ENCODE measurements at regions not wholly inside any gene's neighbourhood (a gene's known extent, or its start where the extent isn't known, plus 50 kb on each side); places are given as distances from the start of the nearest gene placed in this dataset.
"Not testable (repeated sequence)": the region's sequence is repeated elsewhere in the genome, so short reads cannot be mapped to it uniquely, and the experiment has no call there.

DNA sequence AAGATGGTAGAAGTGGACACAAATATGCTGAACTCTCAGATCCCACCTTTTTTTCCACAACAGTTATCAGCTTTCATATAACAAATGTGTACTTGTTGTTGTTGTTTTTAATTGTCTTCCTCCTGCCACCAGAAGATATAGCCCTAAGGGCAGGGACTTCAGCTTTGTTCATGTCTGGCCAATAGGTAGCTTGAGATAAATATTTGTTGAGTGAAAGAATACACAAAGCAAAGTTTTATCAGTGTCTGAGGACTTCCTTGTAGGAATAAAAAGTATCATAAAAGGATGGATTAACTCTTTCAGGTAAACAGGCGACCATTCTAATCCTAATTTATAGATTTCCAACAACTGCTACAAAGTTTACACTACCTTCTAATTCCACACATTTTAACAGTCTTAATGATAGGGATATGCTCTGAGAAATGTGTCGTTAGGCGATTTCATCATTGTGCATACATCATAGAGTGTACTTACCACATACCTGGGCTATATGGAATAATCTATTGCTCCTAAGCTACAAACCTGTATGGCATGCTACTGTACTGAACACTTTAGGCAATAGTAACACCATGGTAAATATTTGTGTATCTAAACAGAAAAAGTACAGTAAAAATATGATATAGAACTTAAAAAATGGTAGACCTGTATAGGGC is 186.1 kb downstream of the ATOH1 start:
- no peak for DNase-seq

DNA sequence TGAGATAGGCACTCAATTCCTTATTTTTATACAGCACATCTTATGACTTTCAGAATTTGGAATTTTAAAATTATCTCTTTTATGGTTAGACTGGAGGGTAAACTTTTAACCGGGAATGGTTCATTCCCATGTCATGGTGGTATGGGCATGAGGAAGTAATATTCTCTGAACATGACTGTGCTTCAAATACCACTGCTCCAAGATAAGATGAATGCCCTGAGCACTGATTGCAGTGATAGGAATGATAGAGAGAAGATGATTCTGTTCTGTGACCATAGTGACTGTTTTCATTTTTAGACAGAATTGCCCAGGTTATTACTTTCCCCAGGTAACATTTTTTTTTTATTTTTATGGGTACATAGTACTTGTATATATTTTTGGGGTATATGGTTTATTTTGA is 187.4 kb downstream of the ATOH1 start:
- DNase-seq, result no peak

DNA sequence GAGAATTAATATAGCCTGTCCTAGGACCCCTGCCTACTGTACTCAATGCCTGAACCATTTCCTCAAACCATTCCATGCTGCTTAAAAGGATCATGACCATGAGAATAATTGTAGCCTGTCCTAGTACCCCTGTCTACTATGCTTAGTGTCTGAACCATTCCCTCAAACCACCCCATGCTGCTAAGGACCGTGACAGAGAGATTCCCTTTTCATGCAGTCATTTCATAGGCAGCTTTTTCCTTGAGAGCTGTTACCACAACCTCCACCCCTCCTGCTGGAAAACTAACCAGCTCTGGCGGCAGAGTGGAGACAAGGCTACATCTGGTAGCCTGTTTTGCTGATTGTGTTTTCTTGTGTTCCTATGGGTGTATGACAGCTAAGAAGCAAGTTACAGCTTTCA is 174.9 kb upstream of the SMARCAD1 start:
- no peak for DNase-seq

DNA sequence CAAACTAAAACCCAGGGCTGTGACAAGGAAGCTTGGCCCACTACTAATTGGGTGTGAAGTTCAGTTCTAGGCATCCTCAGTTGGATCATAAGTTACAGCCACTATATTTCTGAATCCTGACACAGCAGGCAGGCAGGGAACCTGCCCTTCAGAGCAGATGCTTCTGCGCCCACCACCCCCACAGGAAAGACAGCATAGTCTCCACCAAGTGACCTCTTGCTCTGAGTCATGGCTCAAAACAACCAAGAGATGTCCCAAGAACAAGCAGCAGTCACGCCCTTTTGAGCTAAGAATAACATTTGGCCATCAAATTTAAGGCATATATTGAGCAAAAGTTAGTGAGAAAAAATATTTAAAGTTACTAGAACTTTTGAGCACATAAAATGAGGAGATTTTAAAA is 170.7 kb upstream of the SMARCAD1 start:
- no peak for DNase-seq

DNA sequence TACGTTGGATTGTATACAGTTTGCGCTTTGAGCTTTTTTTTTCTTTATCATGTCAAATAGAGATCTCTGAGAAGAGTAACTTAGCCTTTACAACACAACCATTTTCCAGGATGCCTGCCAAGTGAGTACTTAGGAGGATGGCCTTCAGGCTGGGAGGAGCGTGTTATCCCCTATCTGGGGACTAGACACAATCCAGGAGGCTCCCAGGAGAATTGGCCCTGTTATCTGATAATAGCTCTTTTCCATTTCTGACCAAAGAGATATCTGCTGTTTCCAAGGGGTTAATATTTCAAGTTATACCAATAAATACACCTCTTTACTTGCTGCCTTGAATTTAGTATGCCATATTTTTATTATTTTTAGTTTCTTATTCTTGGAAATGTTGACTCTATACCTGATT is 169.5 kb upstream of the SMARCAD1 start:
- no peak for DNase-seq

DNA sequence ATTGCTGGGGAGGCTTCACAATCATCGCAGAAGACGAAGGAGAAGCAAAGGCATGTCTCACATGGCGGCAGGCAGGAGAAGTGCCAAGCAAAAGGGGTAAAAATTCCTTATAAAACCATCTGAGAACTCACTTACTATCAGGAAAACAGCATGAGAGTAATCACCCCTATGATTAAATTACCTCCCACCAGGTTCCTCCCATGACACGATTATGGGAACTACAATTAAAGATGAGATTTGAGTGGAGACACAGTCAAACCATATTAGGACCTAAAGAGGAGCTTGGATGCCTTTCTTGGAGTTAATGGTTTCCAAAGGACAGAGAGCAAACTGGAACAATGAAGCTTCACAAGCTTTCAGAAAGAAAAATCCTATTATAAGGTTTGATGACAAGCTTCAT is 168.4 kb upstream of the SMARCAD1 start:
- no peak for DNase-seq

DNA sequence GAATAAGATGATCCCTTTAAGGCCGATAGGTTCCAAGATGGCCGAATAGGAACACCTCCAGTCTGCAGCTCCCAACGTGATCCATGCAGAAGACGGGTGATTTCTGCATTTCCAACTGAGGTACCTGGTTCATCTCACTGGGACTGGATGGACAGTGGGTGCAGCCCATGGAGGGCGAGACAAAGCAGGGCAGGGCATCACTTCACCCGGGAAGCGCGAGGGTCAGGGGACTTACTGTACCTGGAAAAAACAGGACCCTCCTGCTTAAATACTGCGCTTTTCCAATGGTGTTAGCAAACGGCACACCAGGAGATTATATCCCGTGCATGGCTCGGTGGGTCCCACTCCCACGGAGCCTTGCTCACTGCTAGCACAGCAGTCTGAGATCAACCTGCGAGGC is 163.2 kb upstream of the SMARCAD1 start:
- DNase-seq, result not testable (repeated sequence)

DNA sequence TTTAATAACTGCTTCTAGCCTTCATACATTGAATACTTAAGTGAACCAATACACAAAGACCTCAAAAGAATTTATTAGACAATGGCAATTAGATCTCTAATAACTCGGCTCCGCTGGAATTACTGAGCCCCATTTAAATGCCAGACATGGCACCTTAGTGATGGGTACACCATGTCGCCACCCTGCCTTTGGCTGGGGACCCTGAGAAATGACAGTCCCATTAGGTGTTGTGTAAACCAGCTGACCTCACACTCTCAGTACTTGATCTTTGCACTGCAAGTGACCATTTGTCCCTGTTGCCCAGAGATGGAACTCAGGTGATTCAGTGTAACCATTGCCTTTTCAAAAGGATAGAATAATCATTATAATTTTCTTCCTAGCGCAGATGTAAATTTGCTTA is 144.6 kb upstream of the SMARCAD1 start:
- DNase-seq, result no peak

DNA sequence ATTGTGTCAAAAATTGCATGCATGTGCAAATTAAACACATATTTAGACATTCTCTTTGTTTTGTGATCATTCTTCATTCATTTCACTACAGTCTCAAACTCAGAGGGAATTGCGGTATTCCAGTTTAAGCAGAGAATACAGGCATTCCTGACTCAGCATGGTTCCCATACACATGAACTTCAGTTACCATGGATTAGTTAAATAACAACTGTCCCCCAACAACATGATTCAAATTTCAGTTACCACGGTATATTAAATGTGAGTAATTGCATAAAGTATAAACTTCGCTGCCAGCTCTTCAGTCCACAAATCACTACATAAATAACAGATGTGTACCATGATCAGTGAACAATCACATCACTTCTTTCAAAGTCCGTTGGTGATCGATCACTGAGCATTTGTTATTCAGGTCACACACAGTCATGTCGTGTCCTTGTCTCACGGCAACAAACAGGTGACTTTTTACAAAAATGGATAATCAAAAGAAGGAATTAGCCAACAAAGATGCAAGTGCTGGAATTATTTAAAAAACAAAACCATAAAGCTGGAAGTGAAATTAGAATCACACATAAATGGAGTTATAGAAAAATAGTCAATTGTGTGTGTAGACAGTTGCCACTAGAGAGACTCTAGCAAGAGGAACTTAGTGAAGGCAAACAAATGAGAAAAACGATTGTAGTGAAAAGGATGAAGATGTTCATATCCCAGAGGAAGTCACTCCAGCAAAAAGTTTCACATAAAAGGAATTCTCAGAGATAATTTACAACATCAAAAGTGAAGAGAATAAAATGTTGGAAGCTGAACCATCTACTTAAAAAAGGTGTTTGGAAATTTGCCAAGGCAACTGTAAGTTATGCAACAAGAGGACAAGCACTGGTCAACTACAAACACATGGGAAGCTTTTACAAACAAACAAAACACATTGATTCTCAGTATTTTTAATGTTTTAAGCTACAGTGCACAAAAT is 138.6 kb upstream of the SMARCAD1 start:
- no peak for DNase-seq

DNA sequence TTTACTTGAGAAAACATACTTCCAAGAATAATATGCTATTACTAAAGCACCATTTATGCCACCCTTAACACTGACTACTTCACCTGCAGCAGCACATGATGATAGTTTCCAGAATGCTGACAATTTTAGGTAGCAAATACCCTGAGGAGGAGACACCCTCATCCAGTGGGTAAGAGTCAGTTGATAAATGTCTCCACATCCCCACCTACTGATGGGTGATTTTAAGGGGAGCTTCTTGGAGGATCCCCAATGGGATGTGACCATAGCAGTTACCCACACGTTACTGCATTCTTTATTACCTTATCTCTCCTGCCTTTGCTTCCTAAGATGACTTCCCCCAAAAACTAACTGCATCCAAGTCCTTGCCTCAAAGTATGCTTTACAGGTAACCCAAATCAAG is 131.2 kb upstream of the SMARCAD1 start:
- DNase-seq, result peak; percentile 17

DNA sequence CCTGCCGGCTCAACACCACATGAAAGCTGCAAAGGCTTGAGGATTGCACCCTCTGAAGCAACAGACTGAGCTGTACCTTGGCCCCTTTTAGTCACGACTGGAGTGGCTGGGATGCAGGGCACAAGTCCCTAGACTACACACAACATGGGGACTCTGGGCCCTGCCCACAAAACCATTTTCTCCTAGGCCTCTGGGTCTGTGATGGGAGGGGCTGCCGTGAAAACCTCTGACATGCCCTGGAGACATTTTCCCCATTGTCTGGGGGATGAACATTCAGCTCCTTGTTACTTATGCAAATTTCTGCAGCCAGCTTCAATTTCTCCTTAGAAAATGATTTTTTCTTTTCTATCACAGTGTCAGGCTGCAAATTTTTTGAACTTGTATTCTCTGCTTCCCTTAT is 123.5 kb upstream of the SMARCAD1 start:
- no peak for DNase-seq

DNA sequence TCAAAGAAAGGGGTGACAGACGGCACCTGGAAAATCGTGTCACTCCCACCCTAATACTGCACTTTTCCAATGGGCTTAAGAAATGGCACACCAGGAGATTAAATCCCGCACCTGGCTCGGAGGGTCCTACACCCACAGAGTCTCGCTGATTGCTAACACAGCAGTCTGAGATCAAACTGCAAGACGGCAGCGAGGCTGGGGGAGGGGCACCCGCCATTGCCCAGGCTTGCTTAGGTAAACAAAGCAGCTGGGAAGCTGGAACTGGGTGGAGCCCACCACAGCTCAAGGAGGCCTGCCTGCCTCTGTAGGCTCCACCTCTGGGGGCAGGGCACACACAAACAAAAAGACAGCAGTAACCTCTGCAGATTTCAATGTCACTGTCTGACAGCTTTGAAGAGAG is 108.5 kb upstream of the SMARCAD1 start:
- not testable (repeated sequence) for DNase-seq

DNA sequence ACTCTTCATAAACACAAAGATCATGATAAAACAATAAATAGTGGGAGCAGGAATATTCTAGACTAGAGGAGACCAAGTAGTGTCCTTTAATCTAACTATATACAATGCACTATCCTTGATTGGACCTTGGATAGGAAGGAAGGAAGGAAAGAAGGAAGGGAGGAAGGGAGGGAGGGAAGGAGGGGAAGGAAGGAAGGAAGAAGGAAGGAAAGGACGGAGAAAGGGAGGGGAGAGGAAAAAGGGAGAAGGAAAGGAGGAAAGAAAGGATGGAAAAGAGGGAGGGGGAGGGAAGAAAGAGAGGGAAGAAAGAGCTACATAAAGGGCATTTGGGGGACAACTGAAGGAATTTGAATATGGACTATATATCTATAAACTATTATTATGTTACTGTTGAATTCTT is 95.0 kb upstream of the SMARCAD1 start:
- DNase-seq, result no peak

DNA sequence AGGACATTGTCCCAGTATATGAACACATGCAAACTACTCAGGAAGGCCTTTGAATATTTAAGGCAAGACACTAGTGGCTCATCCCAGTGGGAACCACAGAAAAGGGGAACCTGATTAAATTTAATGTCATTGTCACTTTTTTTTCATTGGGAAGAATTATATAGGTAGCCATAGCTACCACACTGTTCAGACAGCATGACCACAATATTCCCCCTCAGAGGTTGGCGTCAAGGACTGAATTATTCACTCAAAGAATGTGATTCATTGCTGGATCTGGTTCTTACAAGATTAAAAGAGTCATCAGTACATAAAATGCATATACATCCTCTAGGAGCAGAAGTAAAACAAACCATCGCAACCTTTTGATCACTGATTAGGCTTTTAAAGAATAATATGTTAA is 92.0 kb upstream of the SMARCAD1 start:
- no peak for DNase-seq

DNA sequence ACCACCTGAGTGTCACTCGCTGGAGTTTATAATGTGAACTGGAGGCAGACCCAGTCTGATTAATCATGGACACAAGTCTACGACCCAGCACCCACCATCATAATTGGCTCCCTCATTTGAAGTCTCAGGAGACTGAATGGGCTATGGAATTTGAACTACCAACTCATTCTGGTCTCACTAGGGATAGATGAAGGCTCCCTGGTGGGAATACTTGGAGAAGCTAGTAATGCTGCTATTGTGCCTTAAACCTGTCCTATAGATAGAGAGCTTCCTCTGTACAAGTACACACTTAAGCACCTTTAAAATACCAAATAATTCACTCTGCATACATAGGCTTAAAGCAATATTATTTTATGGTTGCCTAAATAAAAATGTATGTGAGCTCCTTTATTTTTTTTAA is 90.8 kb upstream of the SMARCAD1 start:
- DNase-seq, result no peak

DNA sequence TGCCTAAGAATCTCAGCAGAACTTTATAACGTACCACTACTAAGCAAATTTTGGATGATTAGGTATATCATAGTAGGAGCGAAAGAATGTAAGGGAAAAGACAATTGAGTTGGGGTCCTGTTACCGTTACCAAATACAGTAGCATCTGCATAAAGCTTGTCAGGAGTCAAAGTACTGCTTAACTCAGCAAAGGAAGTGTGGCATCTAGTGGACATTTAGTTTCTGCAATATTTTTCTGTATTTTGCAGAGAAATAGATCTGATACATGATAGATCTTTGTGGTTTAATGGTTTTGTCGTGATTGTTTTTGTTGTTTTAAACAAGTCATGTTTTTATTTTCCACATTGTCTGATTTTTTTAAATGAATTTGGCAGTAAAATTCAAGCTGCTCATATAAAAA is 81.0 kb upstream of the SMARCAD1 start:
- peak; percentile 26 for DNase-seq

DNA sequence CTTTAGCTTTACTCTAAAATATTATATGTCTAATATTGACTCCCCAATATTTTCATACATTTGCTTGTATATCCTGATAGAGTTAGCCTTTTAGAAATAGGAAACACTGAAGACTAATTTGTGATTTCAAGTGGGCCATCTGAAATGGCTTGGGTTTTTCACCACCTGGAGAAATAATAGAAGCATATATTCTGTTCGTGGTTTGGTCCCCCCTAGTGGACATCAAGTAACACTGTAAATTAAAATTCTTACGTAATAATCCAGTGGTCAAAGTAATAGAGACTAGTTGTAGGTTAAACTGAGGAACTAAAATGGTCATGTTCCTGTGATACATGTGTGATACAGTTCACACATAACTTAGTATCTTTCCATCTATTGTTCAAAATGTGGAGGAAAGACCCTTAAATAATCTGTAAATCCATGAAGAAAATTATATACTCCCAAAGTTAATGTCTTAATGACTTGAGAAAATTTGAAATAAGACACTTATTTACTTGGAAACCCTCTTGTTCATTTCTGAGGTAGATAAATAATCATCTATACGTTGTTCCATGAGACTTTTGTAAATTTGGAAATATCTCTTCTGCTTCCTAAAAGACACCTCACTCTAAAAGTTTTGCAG is 79.8 kb upstream of the SMARCAD1 start:
- peak; percentile 75 for DNase-seq

DNA sequence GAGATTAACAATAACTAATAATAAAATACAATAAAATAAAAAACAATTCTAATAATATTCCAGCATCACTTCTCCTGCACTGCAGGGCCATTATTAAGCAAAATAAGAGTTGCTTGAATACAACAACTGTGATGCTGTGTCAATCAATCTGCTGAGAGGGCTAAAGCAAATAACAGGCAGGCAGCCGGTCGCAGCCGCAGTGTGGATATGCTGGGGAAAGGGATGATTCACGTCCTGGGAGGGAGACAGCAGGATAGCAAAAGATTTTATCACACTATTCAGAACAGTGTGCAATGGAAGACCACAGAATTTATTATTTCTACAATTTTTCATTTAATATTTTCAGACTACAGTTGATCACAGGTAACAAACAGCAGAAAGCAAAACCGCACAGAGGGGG is 76.5 kb upstream of the SMARCAD1 start:
- no peak for DNase-seq

DNA sequence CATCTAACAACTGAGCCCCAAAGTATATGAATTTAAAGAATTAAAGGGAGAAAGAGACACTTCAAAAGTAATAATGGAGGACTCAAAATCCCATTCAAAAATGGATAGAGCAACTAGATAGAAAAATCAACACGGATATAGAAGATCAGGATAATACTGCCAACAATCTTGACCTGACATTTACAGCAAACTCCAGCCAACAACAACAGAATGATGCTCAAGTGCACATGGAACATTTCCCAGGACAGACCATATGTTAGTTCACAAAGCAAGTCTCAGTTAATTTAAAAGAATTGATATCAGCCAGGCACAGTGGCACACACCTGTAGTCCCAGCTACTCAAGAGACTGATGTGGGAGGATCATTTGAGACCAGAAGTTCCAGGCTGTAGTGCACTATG is 72.0 kb upstream of the SMARCAD1 start:
- DNase-seq, result no peak

DNA sequence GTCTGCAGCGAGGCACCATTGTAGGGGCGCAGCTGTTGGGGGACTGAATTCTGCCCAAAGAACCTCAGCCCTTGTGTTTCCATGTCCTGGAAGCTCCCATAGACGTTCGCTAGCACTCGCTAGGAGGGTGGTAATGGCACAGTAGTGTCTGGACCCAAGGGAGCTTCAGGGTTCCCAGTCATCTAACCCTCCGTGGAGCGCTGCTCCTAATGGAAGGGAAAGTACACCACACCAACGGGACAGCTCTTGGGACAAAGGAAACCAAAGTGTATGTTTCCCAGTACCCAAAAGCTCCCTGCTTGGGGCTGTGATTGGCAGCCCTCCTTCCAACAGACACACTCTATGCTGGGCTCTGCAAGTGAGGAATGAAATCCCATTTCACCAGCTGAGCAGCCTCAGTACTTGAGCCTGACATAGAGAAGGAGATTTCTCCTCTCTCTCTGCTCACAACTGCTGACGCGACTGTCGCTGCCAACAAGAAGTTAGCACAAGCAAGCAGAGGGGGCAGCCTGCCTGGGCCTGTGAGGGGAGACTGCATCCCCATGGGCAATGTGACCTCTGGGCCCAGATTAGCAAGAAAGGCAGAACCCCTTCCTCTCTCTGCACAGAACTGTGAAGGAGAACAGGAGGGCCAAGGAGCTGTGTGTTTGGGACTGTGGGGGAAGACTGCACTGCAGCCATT is 67.6 kb upstream of the SMARCAD1 start:
- no peak for DNase-seq

DNA sequence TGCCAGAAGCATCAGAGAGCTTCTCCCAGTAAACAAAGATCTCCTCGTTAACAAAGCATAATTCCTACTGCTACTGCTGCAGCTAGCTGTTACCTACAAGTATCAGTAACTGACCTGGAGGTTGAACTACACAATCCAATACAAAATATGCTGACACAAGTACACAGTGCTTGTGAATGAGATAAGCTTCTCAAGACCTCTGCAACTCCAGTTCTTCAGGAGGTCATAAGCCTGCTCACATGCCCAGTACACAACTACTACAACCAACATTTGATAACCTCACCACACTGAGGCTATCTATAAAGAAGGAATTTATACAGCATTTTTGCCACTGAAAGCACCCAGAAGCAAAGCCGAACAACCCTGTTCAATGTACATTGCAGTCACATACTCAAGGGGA is 66.7 kb upstream of the SMARCAD1 start:
- DNase-seq, result no peak

DNA sequence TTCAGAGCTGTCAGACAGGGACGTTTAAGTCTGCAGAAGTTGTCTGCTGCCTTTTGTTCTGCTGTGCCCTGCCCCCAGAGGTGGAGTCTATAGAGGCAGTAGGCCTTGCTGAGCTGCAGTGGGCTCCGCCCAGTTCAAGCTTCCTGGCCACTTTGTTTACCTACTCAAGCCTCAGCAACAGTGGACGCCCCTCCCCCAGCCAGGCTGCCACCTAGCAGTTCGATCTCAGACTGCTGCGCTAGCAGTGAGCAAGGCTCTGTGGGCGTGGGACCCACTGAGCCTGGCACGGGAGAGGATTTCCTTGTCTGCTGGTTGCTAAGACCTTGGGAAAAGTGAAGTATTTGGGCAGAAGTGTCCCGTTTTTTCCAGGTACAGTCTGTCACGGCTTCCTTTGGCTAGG is 59.6 kb upstream of the SMARCAD1 start:
- not testable (repeated sequence) for DNase-seq

DNA sequence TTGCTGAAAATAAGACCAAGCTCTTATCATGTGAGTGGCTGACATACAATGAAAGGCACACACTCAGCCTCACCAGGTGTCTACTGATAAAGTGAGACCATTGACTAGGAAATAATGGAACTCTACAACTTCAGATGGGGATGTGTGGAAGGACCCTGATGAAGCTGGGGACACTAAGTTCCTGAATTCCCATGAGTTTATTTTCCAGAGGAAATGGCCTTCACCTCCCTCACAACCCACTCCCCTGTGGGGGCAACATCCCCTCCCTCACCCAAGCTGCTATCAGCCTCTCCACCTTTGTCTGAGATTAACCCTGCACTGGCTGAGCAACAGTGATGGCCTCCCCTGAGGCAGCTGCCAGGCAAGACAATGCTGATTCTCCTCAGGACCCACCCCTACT is 55.2 kb upstream of the SMARCAD1 start:
- no peak for DNase-seq

Data from hematopoietic multipotent progenitor cell treated with erythropoietin and hydrocortisone succinate and interleukin-3 and kit ligand, for 4 days (in vitro differentiated cells).